ENCODE measurements at regions not wholly inside any gene's neighbourhood (a gene's known extent, or its start where the extent isn't known, plus 50 kb on each side); places are given as distances from the start of the nearest gene placed in this dataset.
"Not testable (repeated sequence)": the region's sequence is repeated elsewhere in the genome, so short reads cannot be mapped to it uniquely, and the experiment has no call there.

DNA sequence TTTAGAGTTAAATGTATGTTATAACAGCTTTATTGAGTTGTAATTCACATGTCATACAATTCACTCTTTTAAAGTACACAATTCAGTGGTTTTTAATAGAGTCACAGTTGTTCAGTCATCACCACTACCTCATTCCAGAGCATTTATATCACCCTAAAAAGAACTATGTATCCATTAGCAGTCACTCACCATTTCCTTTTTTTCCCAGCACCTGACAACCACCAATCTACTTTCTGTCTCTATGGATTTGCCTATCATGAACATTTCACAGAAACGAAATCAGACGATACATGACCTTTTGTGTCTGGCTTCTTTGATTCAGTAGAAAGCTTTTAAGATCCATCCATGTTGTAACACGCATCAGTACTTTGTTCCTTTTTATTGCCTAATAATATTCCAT lies 52.9 kb upstream of the FRAS1 start:
- H3K4me3 ChIP-seq (ENCODE audit: low read depth, low read length) = no peak overlapping the region
- DNase-seq (ENCODE audit: low read depth, low spot score) = no peak

DNA sequence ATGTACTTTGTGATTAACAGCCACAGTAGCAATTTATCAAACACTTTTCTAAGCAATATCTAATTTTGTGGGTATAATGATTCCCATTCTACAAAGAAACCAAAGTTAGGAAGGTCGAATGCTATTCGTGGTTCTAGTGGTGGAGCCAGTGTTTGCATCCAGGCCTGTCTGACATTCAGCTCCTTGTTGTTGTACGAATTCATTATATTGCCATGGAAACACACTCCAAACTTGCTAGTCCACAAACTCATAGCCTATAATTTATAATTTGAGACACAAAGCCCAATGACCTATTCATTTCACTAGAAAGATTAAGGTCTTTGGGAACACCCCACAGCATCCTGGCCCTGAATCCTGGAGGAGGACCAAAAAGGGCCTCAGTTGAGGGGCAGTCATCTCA lies 52.0 kb upstream of the FRAS1 start:
- POLR2A ChIA-PET = no interaction called here
- H3K4me3 ChIP-seq (ENCODE audit: low read depth, low read length) = no peak overlapping the region
- TF ChIP-seq, protein P1, sequence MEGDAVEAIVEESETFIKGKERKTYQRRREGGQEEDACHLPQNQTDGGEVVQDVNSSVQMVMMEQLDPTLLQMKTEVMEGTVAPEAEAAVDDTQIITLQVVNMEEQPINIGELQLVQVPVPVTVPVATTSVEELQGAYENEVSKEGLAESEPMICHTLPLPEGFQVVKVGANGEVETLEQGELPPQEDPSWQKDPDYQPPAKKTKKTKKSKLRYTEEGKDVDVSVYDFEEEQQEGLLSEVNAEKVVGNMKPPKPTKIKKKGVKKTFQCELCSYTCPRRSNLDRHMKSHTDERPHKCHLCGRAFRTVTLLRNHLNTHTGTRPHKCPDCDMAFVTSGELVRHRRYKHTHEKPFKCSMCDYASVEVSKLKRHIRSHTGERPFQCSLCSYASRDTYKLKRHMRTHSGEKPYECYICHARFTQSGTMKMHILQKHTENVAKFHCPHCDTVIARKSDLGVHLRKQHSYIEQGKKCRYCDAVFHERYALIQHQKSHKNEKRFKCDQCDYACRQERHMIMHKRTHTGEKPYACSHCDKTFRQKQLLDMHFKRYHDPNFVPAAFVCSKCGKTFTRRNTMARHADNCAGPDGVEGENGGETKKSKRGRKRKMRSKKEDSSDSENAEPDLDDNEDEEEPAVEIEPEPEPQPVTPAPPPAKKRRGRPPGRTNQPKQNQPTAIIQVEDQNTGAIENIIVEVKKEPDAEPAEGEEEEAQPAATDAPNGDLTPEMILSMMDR (IDR thresholded peaks at IDR 0.05; ENCODE audit: insufficient read depth, low read length, missing control alignments) = no peak
- DNase-seq (ENCODE audit: low read depth, low spot score) = no peak
- CTCF ChIA-PET = interaction anchor here (0.9 to 1.1 kb wide), 2 partner anchors 10 to 11 kb away, joined by 3 to 5 read pairs; no protein-coding TSS in a partner anchor

More for the DNA sequence above, 52.9 kb upstream of the FRAS1 start:
- TF ChIP-seq, protein P1 (IDR thresholded peaks at IDR 0.05; ENCODE audit: insufficient read depth, low read length, missing control alignments) = no peak
- POLR2A ChIA-PET = no interaction called here
- CTCF ChIA-PET = interaction anchor here (0.9 to 1.1 kb wide), 2 partner anchors 9 to 10 kb away, joined by 3 to 5 read pairs; no protein-coding TSS in a partner anchor

DNA sequence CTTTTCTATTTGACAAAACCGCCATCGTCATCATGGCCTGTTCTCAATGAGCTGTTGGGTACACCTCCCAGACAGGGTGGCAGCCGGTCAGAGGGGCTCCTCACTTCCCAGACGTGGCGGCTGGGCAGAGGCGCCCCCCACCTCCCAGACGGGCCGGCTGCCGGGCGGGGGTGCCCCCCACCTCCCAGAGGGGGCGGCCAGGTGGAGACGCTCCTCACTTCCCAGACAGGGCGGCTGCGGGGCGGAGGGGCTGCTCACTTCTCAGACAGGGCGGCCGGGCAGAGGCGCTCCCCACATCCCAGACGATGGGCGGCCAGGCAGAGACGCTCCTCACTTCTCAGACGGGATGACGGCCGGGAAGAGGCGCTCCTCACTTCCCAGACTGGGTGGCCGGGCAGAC lies 50.1 kb upstream of the FRAS1 start:
- POLR2A ChIA-PET; DNase-seq (ENCODE audit: low read depth, low spot score); CTCF ChIA-PET; H3K4me3 ChIP-seq (ENCODE audit: low read depth, low read length): not testable (repeated sequence)
